Stimulated activated CD8-positive, alpha-beta memory T cell treated with anti-CD3 and anti-CD28 coated beads, Interleukin-4, amount 100 ng/mL, for 4 hours (primary cell): ENCODE measurements at regions not wholly inside any gene's neighbourhood (a gene's known extent, or its start where the extent isn't known, plus 50 kb on each side); places are given as distances from the start of the nearest gene placed in this dataset.
"Not testable (repeated sequence)": the region's sequence is repeated elsewhere in the genome, so short reads cannot be mapped to it uniquely, and the experiment has no call there.

Experiments
- DNase-seq, 2 donors: peaks; one replicate each; pipeline ENCODE4 v3.0.0-alpha.2; 2020; ENCODE audit warnings: low read depth in 2 of 2, low spot score in 1 of 2

GRCh38 chrY:7588176-7588575, 676.6 kb upstream of the AMELY start:
- not testable (repeated sequence) for DNase-seq

GRCh38 chrY:7562541-7562940, 651.0 kb upstream of the AMELY start:
- no peak for DNase-seq

GRCh38 chrY:7557675-7558074, 646.1 kb upstream of the AMELY start:
- no peak for DNase-seq

DNA sequence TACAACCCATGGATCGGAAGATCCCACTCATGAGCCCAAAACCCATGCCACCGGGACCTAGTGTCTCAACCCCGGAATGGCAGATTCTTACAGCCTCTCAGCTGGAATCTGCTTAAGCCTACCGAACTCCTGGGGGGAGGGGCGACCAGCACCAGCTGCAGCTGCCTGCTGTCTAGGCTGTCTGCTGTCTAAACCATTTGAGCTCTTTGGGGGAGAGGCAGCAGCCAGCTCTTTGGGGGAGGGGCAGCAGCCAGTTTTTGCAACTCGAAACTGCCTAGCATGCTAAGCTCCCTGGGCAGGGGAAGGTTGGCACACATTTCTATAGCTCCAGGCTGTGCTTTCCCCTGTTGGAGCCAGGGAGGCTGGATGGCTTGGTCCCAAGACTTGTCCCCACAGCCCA, 643.5 kb upstream of the AMELY start:
- no peak for DNase-seq

GRCh38 chrY:7545060-7545459, 633.5 kb upstream of the AMELY start:
- no peak for DNase-seq

DNA sequence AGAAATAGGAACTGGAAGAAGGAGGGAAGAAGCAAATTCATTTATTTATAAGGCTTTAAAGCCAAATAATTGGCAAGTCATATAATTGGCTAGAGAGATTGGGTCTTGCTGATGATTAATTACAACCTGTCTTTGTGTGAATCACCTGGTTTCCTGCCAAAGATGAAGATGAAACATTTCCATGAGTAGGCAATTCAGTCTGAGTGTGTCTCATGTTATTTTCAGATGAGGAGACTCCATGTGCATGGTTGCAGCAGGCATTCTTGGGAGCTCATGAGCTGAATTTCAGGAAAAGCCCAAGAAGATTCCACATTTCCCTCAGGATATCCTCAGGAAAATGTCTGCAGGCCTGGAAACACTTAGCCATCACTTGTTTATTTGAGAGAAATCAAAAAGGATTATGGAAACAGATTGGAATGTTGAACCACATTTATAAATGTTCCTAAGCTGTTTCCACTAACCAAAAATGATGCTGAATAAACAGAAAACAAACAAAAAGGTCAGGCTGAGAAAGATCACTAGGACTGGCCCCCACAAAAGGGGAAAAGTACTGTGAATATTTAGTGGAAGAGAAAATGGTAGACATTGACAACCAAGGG, 632.7 kb upstream of the AMELY start:
- DNase-seq: no peak

GRCh38 chrY:7543506-7543905, 632.0 kb upstream of the AMELY start:
- DNase-seq: no peak

DNA sequence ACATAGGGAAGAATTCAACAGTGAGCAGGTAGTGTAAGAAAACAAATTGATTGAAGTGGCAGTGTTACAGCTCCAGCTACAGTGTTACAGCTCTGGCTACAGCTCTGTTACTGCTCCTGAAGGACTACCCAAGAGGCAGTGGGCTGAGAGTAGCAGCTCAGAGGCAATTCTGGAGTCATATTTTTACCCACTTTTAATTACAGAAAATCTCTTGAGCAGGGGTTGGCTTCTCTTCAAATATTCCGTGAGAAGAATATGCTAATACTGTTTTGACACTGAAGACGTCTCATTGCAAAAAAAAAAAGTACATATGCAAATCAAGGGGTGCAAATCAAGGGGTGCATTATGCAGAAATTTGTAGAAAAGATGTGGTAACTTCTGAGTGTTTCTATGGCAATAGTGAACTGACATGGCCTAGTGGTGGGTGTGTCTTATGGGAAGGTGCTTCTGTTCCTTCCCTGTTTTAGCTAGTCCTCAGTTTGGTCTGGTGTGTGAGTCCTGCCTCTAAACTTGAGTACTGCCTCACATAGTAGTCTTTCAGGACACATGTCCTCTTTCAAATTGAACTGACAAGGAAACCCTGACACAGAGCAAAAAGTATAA, 630.8 kb upstream of the AMELY start:
- DNase-seq: no peak

- no peak for DNase-seq
These were observed 617.8 kb upstream of the AMELY start for GRCh38 chrY:7529396-7529795.

DNA sequence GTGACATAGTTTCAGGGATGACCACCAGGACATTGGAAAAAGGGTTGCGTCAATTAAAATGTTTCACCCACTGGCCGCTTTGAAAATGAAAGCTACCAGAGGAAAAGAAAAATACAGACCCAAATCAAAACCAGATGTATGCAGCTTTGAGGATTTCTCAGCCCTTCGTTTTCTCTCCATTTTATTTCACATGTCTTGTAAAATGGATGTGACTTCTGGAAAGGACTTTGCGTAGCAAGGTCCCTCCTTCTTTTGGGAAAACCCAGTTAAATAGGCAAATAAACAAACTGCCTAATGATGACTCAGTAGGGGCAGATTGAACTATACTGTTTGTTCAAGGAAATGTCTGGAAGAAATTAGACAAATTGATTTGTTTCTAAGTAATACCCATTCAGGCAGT, 616.0 kb upstream of the AMELY start:
- not testable (repeated sequence) for DNase-seq

- no peak for DNase-seq
These were observed 606.8 kb upstream of the AMELY start for GRCh38 chrY:7518387-7518786.

- DNase-seq: no peak
These were observed 604.7 kb upstream of the AMELY start for GRCh38 chrY:7516268-7516667.

GRCh38 chrY:7515812-7516211, 604.3 kb upstream of the AMELY start:
- DNase-seq: no peak

GRCh38 chrY:7502896-7503295, 591.3 kb upstream of the AMELY start:
- DNase-seq: no peak

GRCh38 chrY:7501236-7501635, 589.7 kb upstream of the AMELY start:
- DNase-seq: no peak

DNA sequence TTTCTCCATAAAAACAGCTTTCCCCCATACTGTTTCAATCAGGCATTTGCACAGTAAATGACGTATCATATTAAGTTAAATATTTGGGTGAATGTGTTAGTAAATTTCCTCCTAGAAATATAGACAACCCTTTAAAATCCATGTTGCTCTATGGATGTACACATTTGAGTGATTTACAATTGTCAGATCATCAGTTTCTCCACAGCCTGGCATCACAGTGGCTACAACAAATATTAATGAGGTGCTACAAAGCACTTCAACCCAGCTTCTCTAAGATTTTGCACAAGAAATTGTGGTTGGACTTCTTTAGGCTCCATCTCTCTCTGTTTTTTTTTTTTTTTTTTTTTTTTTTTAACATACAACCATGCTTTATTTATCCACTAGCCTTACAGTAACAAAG, 584.4 kb upstream of the AMELY start:
- no peak for DNase-seq

GRCh38 chrY:7484455-7485285, 573.1 kb upstream of the AMELY start:
- not testable (repeated sequence) for DNase-seq

DNA sequence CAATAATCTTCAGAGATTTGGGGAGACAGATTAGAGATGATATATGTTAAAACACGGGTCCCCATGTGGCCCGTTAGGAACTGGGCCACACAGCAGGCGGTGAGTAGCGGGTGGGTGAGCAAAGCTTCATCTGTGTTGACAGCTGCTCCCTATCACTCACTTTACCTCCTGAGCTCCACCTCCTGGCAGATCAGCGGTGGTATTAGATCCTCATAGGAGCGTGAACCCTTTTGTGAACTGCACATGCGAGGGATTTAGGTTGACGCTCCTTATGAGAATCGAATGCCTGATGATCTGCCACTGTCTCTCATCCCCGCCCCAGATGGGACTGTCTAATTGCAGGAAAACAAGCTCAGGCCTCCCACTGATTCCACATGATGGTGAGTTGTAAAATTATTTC, 560.4 kb upstream of the AMELY start:
- DNase-seq: no peak

DNA sequence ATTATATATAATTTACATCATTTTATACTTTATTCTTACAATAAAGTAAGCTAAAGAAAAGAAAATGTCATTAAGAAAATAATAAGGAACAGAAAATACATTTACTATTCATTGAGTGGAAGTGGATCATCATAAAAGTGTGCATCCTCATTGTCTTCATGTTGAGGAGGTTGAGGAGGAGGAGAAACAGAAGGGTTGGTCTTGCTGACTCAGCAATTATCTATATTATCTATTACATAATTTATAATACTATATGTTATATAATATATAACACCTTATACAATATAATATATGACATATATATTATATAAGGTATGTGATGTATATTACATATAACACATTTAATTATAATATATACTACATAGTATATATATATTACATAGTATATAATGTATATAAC, 558.5 kb upstream of the AMELY start:
- DNase-seq: no peak

DNA sequence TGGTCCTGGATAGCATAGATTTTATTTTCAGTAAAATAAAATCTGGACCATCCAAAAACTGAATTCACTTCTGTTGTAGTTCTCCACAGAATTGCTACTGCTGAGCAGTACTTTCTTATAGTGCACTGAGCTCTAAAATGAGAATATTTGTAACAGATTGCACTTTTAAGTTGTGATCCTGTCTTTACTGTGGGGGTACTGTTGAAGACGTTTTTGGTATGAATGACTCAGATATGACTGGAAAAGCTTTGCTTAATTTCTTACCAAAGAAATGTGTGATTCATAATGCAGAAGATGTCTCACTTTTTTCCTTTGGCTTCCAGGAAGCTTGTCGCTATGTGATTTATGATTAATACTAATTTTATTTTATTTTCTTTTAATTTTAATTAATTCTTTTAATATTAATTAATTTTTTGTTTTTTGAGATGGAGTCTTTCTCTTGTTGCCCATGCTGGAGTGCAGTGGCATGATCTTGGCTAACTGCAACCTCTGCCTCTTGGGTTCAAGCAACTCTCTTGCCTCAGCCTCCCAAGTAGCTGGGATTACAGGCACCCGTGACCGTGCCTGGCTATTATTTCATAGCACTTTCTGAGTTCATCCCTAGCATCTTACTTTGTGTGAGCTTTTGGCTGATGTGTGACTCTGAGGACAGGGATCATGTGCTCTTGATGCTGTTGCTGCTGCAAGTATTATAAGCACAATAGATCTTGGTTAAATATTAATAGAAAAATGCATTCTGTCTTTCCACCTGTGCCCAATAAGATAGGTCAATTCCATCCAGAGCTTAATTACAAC, 557.6 kb upstream of the AMELY start:
- DNase-seq: no peak

- DNase-seq: no peak
These were observed 556.4 kb upstream of the AMELY start for GRCh38 chrY:7467796-7468520.
